ENCODE measurements at regions not wholly inside any gene's neighbourhood (a gene's known extent, or its start where the extent isn't known, plus 50 kb on each side); places are given as distances from the start of the nearest gene placed in this dataset.

DNA sequence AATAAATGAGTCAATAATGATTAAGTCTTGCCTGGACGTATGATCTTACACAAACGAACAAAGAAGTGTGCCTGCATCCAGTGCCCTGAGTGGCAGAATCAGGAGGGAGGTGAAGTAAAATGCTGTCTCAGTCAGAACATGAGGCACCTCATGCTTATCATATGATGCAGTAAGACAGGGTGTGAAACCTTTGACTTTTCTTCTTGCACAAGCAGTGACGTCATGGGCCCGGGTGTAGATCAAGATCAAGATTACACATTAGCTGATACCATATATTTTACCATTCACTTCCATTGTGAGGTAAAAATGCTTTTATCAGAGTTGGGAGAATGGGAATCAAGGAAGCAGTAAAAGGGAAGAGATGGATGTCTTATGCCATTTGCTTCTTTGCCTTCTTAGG, 291.6 kb upstream of the PLSCR5 start (continued):
- no peak for TF ChIP-seq TCF12 (IDR thresholded peaks at IDR 0.05; ENCODE audit: low read depth, low read length)
- TF ChIP-seq JUNB (IDR thresholded peaks at IDR 0.05): no peak
- TF ChIP-seq SRF (IDR thresholded peaks at IDR 0.05; ENCODE audit: low read depth in 2 of 2, low read length in 2 of 2): no peak
- TF ChIP-seq KDM1A (IDR thresholded peaks at IDR 0.05; ENCODE audit: borderline replicate concordance): no peak

DNA sequence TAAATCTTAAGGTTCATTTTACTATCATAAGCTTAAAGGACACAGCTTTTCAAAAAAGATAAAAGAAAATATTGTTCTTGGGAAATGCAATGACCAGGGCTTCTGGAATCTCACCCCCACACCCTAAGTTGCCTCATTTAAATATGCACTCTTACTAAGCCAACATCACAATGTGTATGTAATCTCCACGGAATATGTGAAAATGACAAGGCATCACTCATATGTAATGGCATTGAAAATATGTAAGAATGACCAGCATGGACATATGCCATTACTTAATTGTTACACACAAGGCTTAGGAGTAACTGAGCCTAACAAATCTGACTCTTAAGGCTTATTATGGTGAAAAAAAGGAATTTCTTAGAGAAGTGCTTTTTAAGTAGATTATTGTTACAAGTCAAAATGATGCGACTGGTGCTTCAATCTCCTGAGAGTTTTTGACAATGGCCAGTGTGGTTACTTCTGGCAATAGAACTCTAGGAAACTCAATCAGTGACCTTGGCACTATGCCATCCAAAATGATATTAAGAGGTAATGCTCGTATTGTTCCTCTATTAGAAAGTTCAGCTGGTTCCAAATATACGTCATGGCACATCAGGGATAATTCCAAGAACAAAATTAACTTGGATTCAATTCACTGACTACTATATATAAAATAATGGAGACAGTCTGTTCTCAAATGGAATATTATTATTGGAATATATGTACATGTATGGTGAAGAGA, 290.0 kb upstream of the PLSCR5 start:
- RAD21 ChIA-PET (ENCODE audit: unreplicated experiment): no interaction called here
- no peaks in the 10 kb centered on the region for H4K20me1 ChIP-seq (ENCODE audit: control insufficient read depth, insufficient read depth)
- H3K27ac ChIP-seq (ENCODE audit: control insufficient read depth, insufficient read depth): no peak overlapping the region
- no peak overlapping the region for H2AFZ ChIP-seq (ENCODE audit: control insufficient read depth, low read depth, low read length)
- no peaks in the 10 kb centered on the region for H3K9me3 ChIP-seq (replicated peaks; ENCODE audit: control insufficient read depth, insufficient read depth, low read length)
- DNase-seq (ENCODE audit: low read depth, low spot score) (no peak), ATAC-seq (no peak), FAIRE-seq (no peak)
- H3K4me3 ChIP-seq: no peak overlapping the region
- no peaks in the 10 kb centered on the region for H3K4me1 ChIP-seq (ENCODE audit: control insufficient read depth, insufficient read depth, low read length)
- no peak overlapping the region for H3K9ac ChIP-seq (ENCODE audit: control insufficient read depth, insufficient read depth, low read length)
- POLR2A ChIA-PET: no interaction called here
- CTCF ChIA-PET: no interaction called here
- H3K27me3 ChIP-seq (replicated peaks in 1 of 2; ENCODE audit: control insufficient read depth in 2 of 2, insufficient read depth in 2 of 2, low read length in 1 of 2): no peaks in the 10 kb centered on the region
- no peak overlapping the region for H3K4me2 ChIP-seq (ENCODE audit: control insufficient read depth, insufficient read depth)
- SMC1A ChIA-PET (ENCODE audit: uncharacterized antibody, unreplicated experiment): interaction anchor here (0.7 kb wide), 1 partner anchor 11 kb away, joined by 3 read pairs; no protein-coding TSS in a partner anchor
- in situ Hi-C loops (cut with MboI): no loop called here
- intact Hi-C loops (cut with micrococcal nuclease; ENCODE audit: unreplicated experiment): no loop called here
- no TSS peak for BruUV-seq (replicated peaks)
- no peaks in the 10 kb centered on the region for H3K36me3 ChIP-seq (ENCODE audit: control insufficient read depth in 2 of 2, insufficient read depth in 2 of 2, low read length in 1 of 2)
- WGBS (ENCODE audit: insufficient coverage, insufficient replicate concordance, low lambda C conversion rate, missing lambda C conversion rate): 18% methylated on average over 4 of the region's 4 CpGs
- TF ChIP-seq POLR2AphosphoS5 (IDR thresholded peaks at IDR 0.05; ENCODE audit: low read length) (no peak), FOXM1 (IDR thresholded peaks at IDR 0.05; ENCODE audit: low read depth, low read length) (no peak)
- no peaks in the 10 kb centered on the region for H3K79me2 ChIP-seq (ENCODE audit: control insufficient read depth, insufficient read depth, low read length)

DNA sequence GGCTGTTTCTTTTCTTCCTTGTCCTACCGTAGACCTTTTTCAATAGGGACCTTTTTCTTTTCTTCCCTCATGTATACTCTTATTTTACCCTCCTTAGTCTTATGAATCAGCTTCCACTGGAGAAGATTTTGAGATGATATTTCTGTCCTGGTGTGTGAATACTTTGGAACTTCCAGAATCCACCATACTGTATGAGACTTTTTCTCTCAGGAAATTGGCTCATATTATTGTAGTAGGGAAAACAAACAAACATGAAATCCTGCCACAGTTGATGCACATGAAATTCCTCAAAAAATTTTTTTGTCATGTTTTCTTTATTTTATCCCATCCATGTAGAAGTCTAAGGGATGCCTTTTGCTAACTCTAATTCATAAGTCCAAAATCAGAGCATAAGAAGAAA, 289.3 kb upstream of the PLSCR5 start:
- Histone ChIP-seq H3K79me2 (ENCODE audit: control insufficient read depth, insufficient read depth, low read length) (no peaks in the 10 kb centered on the region), H3K9me3 (replicated peaks; ENCODE audit: control insufficient read depth, insufficient read depth, low read length) (no peaks in the 10 kb centered on the region), H3K4me3 (no peak overlapping the region), H3K36me3 (ENCODE audit: control insufficient read depth in 2 of 2, insufficient read depth in 2 of 2, low read length in 1 of 2) (no peaks in the 10 kb centered on the region), H3K27ac (ENCODE audit: control insufficient read depth, insufficient read depth) (no peak overlapping the region), H3K4me2 (ENCODE audit: control insufficient read depth, insufficient read depth) (no peak overlapping the region), H3K9ac (ENCODE audit: control insufficient read depth, insufficient read depth, low read length) (no peak overlapping the region), H2AFZ (ENCODE audit: control insufficient read depth, low read depth, low read length) (no peak overlapping the region), H3K27me3 (replicated peaks in 1 of 2; ENCODE audit: control insufficient read depth in 2 of 2, insufficient read depth in 2 of 2, low read length in 1 of 2) (no peaks in the 10 kb centered on the region), H3K4me1 (ENCODE audit: control insufficient read depth, insufficient read depth, low read length) (no peaks in the 10 kb centered on the region), H4K20me1 (ENCODE audit: control insufficient read depth, insufficient read depth) (no peaks in the 10 kb centered on the region)
- RAD21 ChIA-PET (ENCODE audit: unreplicated experiment): no interaction called here
- POLR2A ChIA-PET: no interaction called here
- no TSS peak for BruUV-seq (replicated peaks)
- SMC1A ChIA-PET (ENCODE audit: uncharacterized antibody, unreplicated experiment): interaction anchor here (1.0 kb wide), 1 partner anchor 35 kb away, joined by 3 read pairs; no protein-coding TSS in a partner anchor
- intact Hi-C loops (cut with micrococcal nuclease; ENCODE audit: unreplicated experiment): no loop called here
- ATAC-seq: no peak
- CTCF ChIA-PET: no interaction called here
- FAIRE-seq: no peak
- in situ Hi-C loops (cut with MboI): no loop called here
- DNase-seq (ENCODE audit: low read depth, low spot score): no peak
- 33% methylated on average over 1 of the region's 1 CpG for WGBS (ENCODE audit: insufficient coverage, insufficient replicate concordance, low lambda C conversion rate, missing lambda C conversion rate)
- TF ChIP-seq MYC (IDR thresholded peaks at IDR 0.05; ENCODE audit: insufficient read depth, insufficient read length, insufficient replicate concordance, low read length, severe bottlenecking) (no peak), MTA3 (IDR thresholded peaks at IDR 0.05; ENCODE audit: borderline replicate concordance, low read length) (no peak), HDAC2 (IDR thresholded peaks at IDR 0.05) (no peak), BMI1 (IDR thresholded peaks at IDR 0.05; ENCODE audit: borderline replicate concordance) (no peak), KLF5 (IDR thresholded peaks at IDR 0.05; ENCODE audit: partially characterized antibody) (no peak), EGR1 (IDR thresholded peaks at IDR 0.05; ENCODE audit: borderline replicate concordance in 1 of 2, low read depth in 2 of 2, low read length in 2 of 2) (no peak), ZNF622 (IDR thresholded peaks at IDR 0.05) (no peak)
- TF ChIP-seq, protein P1, sequence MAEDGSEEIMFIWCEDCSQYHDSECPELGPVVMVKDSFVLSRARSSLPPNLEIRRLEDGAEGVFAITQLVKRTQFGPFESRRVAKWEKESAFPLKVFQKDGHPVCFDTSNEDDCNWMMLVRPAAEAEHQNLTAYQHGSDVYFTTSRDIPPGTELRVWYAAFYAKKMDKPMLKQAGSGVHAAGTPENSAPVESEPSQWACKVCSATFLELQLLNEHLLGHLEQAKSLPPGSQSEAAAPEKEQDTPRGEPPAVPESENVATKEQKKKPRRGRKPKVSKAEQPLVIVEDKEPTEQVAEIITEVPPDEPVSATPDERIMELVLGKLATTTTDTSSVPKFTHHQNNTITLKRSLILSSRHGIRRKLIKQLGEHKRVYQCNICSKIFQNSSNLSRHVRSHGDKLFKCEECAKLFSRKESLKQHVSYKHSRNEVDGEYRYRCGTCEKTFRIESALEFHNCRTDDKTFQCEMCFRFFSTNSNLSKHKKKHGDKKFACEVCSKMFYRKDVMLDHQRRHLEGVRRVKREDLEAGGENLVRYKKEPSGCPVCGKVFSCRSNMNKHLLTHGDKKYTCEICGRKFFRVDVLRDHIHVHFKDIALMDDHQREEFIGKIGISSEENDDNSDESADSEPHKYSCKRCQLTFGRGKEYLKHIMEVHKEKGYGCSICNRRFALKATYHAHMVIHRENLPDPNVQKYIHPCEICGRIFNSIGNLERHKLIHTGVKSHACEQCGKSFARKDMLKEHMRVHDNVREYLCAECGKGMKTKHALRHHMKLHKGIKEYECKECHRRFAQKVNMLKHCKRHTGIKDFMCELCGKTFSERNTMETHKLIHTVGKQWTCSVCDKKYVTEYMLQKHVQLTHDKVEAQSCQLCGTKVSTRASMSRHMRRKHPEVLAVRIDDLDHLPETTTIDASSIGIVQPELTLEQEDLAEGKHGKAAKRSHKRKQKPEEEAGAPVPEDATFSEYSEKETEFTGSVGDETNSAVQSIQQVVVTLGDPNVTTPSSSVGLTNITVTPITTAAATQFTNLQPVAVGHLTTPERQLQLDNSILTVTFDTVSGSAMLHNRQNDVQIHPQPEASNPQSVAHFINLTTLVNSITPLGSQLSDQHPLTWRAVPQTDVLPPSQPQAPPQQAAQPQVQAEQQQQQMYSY (CRISPR knock-in tag; IDR thresholded peaks at IDR 0.05): no peak
